SU-DHL-6 (cell line): ENCODE measurements at regions not wholly inside any gene's neighbourhood (a gene's known extent, or its start where the extent isn't known, plus 50 kb on each side); places are given as distances from the start of the nearest gene placed in this dataset.

Experiments
- EZH2phosphoT487 ChIP-seq: fragments of 200-600 bp; sonication (generic), shearing (Covaris generic); conservative IDR thresholded peaks from 2 replicates; pipeline ENCODE4 v1.6.1; 2018; ENCODE audit warnings: mild to moderate bottlenecking, antibody characterized with exemption, low read length, moderate library complexity, mixed read lengths
- TF ChIP-seq, protein P1 (sequence below): fragments of 200-600 bp; sonication (generic); IDR thresholded peaks from one replicate; pipeline ENCODE4 v1.5.1; 2017; ENCODE audit warnings: antibody characterized with exemption, mild to moderate bottlenecking, low read length, moderate library complexity; ENCODE audit not compliant: insufficient read depth, poor library complexity, severe bottlenecking

DNA sequence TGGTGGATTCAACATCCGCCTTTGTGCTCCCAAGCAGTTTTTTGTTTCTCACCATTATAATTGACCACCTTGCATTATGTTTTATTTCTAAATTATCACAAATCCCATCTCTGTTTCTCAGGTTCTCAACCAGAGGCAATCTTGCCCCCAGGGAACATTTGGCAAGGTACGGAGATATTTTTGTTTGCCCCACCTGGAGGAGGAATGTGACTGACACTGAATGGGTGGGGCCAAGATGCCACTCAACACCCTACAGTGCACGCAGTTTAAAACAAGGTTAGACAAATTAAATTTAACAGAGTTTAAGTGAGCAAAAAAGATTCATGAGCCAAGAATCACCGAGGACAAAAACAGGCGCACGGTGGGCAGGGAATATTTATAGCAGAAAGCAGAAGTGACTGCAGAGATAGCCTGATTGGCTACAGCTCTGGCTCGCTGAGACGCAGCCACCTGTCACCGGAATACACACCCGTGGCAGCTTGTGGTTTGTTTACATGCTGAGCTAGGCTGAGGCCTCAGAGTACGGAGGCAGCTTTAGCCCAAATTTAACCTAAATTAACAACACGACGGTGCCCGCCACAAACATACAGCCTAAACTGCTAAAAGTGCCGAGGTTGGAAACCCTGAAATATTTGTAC is 150.0 kb upstream of the ALKAL2 start:
- TF ChIP-seq, protein P1, sequence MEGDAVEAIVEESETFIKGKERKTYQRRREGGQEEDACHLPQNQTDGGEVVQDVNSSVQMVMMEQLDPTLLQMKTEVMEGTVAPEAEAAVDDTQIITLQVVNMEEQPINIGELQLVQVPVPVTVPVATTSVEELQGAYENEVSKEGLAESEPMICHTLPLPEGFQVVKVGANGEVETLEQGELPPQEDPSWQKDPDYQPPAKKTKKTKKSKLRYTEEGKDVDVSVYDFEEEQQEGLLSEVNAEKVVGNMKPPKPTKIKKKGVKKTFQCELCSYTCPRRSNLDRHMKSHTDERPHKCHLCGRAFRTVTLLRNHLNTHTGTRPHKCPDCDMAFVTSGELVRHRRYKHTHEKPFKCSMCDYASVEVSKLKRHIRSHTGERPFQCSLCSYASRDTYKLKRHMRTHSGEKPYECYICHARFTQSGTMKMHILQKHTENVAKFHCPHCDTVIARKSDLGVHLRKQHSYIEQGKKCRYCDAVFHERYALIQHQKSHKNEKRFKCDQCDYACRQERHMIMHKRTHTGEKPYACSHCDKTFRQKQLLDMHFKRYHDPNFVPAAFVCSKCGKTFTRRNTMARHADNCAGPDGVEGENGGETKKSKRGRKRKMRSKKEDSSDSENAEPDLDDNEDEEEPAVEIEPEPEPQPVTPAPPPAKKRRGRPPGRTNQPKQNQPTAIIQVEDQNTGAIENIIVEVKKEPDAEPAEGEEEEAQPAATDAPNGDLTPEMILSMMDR = no peak
- TF ChIP-seq EZH2phosphoT487 = no peak
